Glomerular endothelial cell (primary cell): ENCODE measurements at regions not wholly inside any gene's neighbourhood (a gene's known extent, or its start where the extent isn't known, plus 50 kb on each side); places are given as distances from the start of the nearest gene placed in this dataset.

ENCODE experiments used
- DNase-seq: peaks from one replicate; pipeline ENCODE4 v3.0.0-alpha.2; 2011; ENCODE audit warnings: low read depth, low spot score; ENCODE audit errors: extremely low read depth

DNA sequence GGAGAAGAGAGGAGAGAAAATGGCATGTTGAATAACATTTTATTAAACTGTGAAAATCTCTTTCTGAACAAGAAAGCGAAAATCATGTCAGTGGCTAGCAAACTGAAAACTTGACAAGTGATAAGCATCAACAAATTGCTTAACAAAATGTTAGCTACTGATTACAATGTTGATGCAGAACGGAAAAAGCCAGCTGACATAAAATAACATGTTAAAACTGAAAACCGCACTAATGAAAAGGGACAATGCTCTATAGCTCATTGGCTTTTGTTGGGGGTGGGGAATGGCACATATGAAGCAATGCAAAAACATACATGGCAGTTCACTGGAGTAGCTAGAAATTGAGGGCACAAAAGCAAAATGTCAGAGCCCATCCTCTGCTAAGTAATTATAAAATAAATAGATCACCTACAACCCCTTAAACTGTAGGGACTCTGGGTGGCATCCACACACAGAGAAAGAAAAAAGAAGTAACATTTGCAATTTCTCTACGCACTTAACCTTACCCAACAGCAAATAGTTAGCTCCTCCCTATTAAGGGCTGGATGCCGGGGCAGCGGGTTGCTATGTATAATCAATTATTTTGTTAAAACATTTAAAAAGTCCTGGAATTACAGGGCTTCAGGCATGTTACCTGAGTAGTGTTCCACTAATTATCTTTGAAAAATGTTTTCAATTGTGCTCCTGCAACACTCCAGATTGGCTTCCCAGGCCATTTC lies 129.2 kb upstream of the USP15 start:
- no peak for DNase-seq

GRCh38 chr12:62133440-62133839 lies 126.8 kb upstream of the USP15 start:
- DNase-seq: no peak

- DNase-seq: no peak
Observed at GRCh38 chr12:62135553-62136200, 124.5 kb upstream of the USP15 start.

GRCh38 chr12:62136496-62136895 lies 123.7 kb upstream of the USP15 start:
- DNase-seq: no peak

DNA sequence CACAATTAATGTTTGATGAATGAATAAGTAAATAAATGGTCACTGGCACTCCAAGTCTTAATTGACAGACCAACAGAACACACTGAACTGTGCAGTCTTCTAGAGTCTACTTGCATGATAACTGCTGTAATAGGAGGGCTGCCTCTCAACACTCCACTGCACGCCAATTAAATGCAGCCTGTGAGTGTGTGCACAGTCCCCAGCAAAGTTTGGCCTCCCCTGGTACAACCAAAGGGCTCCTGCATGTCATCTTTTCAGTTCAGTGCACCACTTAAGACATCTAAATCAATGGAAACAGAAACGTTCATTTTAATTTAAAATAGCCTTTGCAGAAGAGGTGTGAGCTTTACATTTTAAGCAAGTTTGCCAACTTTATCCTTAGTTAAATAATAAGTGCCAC lies 121.7 kb upstream of the USP15 start:
- no peak for DNase-seq

DNA sequence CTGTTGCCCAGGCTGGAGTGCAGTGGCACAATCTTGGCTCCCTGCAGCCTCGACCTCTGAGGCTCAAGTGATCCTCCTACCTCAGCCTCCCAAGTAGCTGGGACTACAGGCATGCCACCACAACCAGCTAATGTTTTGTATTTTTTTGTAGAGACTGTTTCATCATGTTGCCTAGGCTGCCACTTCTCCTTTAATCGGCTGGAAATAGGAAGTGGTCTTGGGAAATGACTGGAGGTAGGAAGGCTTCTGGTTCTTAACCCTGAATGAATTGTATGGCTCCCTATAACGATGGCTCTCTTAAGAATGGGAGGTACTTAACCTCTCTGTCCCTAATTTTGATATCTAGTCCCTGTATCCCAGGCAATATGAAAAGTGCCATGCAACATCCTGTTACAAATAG lies 113.9 kb upstream of the USP15 start:
- DNase-seq: no peak

GRCh38 chr12:62158013-62158412 lies 102.2 kb upstream of the USP15 start:
- no peak for DNase-seq

DNA sequence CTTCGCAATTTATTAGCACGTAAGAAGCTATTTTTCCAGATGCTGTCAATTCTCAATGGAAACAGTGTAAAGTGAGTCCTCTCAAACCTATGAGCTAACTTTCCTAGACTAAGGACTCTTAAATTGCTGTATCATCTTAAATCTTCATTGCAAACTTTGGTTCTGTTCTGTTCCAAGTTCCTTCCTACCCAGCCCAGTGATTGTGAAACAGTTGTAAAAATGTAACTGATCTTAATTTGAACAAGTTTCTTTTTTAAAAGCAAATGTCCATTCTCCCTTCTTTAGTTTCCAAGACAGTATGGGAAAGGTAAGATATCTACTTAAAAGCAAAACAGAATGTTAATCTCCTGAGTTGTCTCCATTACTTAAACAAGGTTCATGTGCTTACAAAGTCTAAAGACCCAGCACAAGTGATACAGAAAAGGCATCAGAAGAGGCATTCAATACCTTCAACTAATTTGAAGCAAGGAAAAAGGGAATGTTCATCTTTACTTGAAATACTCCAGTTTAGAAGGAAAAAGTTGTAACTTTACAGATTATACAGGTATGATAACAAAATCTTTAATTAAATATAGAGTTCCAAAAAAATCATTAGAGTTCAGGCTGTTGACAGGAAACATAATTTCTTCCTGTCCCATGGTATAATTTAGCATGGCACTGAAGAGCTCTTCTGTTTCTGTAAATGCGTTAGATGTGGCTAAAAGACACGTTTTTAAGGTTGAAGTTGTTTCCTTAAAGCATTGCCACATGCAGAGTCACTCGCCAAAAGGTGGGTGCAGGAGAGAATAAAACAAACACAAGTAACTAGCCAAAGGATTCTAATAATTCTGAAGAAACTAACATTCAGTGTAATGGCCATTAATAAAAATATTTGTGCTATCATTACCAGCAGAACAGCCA lies 101.5 kb upstream of the USP15 start:
- no peak for DNase-seq

GRCh38 chr12:62162214-62162613 lies 98.0 kb upstream of the USP15 start:
- DNase-seq: no peak

- DNase-seq: no peak
Observed at GRCh38 chr12:62163368-62163767, 96.8 kb upstream of the USP15 start.

DNA sequence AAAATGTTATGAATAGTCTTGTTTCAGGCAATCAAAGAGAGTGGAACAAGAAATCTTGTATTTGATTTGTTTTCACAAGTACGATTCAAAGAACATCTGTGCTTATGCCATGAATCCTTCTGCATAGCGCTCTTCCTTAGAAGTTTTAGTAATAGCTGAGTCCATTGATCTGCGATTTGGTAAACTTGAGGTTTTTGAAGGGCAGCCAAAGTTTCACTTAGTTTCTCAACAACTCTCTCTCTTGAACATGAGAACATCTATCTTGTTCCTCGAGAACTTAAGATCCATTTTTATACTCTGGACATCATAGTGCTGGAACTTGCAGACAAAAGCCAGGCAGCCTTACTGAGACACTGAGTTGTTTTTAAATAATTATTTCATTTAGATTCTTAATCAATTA lies 96.2 kb upstream of the USP15 start:
- DNase-seq: no peak

GRCh38 chr12:62166525-62166924 lies 93.7 kb upstream of the USP15 start:
- DNase-seq: no peak

DNA sequence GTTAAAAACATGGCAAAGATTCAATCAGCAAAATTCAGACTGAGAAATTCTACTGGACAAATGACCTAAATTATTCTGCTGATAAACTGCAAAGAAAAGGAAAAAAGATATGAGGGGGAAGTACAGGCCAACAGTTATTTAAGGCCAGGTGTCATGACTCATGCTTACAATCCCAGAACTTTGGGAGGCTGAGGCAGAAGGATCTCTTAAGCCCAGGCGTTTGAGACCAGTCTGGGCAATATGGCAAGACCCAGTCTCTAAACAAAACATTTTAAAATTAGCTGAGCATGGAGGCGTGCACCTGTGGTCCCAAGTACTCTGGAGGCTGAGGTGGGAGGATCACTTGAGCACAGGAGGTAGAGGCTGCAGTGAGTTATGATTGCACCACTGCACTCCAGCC lies 91.8 kb upstream of the USP15 start:
- no peak for DNase-seq

GRCh38 chr12:62170241-62170640 lies 90.0 kb upstream of the USP15 start:
- no peak for DNase-seq

- DNase-seq: no peak
Observed at GRCh38 chr12:62190689-62191490, 69.3 kb upstream of the USP15 start.

DNA sequence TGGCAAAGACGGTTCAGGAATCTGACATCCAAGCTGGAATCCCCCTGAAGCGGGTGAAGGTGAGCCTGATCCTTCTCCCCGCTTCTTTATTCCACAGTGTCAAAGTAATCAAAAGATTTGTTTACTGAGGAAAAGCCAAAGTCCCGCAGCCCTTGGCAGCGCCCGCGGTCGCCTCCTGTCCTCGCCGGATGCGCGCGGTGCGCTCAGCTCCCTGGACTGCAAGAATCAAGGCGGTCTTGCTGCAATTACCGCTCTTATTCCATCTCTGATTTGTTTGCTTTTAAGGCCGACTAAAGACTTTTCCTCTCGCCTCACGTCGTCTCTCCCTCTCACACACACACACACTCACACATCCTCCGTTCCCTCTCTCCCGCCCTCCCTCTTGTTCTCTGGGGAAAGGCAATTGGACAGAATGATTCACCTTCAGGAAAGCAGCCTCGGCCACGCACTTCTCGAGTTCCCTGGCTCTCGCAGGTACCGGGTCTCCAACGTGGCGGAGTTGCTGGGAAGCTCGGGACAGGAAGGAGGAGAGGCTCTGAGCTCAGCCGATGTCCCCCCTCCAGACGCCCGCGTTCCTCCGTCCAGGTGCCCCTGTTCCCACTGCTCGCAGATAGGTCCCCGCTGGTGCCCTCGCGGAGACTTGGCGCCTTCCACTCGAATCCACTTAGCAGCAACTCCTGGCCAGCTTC lies 68.6 kb upstream of the USP15 start:
- DNase-seq: no peak

DNA sequence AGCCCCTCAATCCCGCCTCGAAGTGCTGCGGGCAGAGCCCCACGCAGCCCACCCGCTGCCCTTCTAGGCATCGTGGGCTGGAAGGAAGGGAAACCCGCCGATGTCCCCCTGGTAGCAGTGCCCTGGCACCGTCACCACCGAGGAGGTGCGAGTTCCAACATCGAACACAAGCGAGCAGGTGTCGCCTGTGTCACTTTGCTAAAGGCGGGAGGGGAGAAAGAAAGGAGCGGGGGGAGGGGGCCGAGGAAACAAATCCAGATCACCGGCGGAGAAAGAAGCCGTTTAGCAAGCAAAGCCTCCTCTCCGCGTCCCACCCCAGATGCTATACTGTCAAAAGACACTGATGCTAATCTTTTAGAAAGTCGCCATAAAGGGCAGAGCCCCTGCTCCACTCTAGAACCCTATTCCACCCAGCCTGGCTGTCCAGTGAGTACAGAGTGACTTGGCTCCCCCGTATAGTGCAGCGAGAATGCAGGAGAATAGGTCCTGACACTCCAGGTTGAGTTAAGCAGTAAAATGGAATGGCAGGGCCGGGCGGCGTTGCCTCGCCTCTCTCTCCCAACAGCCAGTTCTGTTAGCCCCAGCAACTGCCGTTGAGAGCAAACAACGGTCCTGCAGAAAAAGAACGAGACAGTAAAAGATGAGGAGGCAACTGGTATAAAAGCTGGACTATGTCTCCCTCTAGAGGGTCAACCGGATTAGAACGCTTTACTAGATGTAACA lies 67.9 kb upstream of the USP15 start:
- DNase-seq: peak; percentile 80

DNA sequence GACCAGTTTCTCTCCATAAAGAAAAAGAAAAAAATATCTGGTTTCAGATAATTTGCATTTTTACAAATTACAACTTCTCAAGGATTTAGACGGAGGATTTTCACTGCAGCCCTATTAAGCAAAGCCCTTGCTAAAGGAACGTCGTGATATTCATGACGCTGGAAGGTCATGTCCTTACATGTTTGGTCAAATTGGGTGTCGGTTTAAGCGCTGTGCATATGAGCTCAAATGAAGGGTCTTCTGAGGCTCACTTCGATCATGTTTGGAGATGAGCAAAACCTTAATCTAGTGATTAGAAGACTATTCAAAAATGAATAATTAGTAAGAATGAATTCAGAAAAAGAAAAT lies 67.3 kb upstream of the USP15 start:
- DNase-seq: no peak

- no peak for DNase-seq
Observed at GRCh38 chr12:62194031-62194430, 66.2 kb upstream of the USP15 start.

- no peak for DNase-seq
Observed at GRCh38 chr12:62194616-62195015, 65.6 kb upstream of the USP15 start.
